Activated CD8-positive, alpha-beta T cell treated with anti-CD3 and anti-CD28 coated beads for 36 hours (primary cell): ENCODE measurements at regions not wholly inside any gene's neighbourhood (a gene's known extent, or its start where the extent isn't known, plus 50 kb on each side); places are given as distances from the start of the nearest gene placed in this dataset.

Experiments used
- ATAC-seq: fragments of 200-7000 bp; cut with Tn5 transposase; one replicate; pipeline ENCODE4 v1.10.0; 2021; ENCODE audit warnings: mild to moderate bottlenecking, moderate library complexity
- CTCF ChIA-PET: fragments of 350-600 bp; sonication (Branson Sonifier 250); formaldehyde crosslinking; loops from one replicate; lab custom pipeline; 2021; ENCODE audit warnings: antibody characterized with exemption; lab: Charles Lee
- POLR2A ChIA-PET: fragments of 350-600 bp; sonication (Branson Sonifier 250); formaldehyde crosslinking; loops from one replicate; lab custom pipeline; 2021; ENCODE audit warnings: antibody characterized with exemption; lab: Charles Lee
- DNase-seq: peaks from one replicate; pipeline ENCODE4 v3.0.0-alpha.2; 2020
- H3K27ac Mint-ChIP-seq: one replicate; pipeline ENCODE4 v1.8.0; 2021; ENCODE audit warnings: mild to moderate bottlenecking, mixed read lengths
- H3K27me3 Mint-ChIP-seq: one replicate; pipeline ENCODE4 v1.8.0; 2021; ENCODE audit warnings: mixed read lengths
- H3K36me3 Mint-ChIP-seq: one replicate; pipeline ENCODE4 v1.8.0; 2021; ENCODE audit warnings: low read depth, mixed read lengths
- H3K4me1 Mint-ChIP-seq: one replicate; pipeline ENCODE4 v1.8.0; 2021; ENCODE audit warnings: low read depth, mixed read lengths
- H3K4me3 Mint-ChIP-seq: one replicate; pipeline ENCODE4 v1.8.0; 2021; ENCODE audit warnings: mild to moderate bottlenecking, moderate library complexity, mixed read lengths
- H3K9me3 Mint-ChIP-seq: one replicate; pipeline ENCODE4 v1.8.0; 2021; ENCODE audit warnings: mixed read lengths
- CTCF ChIP-seq: fragments of 200-600 bp; IDR thresholded peaks from one replicate; pipeline ENCODE4 v1.8.0; 2022; ENCODE audit warnings: antibody characterized with exemption, mild to moderate bottlenecking
- intact Hi-C: fragments of 100-400 bp; cut with micrococcal nuclease; formaldehyde crosslinking; loops from one replicate; pipeline ENCODE4 v1.10.0; 2022

DNA sequence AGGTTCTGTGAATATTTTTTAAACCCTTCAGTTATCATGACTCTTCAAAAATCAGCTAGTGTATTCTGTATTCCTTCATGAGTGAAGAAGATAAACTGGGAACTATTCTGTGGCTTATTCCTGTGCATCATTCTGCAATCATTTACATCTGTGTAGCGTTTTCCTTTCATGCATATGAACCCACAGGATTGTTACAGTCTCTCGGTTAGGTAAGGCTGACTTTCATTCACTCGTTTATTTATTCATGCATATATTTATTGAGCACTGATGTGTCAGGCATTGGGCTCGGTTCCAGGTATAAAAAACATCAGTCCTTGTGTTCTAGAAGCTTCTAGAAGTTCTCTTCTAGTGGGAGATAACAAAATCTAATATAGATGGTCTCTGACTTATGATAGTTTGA is 318.4 kb downstream of the MAN2A1 start:
- Mint-ChIP-seq H3K27me3 (peaks cover 2% of the 10 kb centered on the region), H3K9me3 (peaks cover 7% of the 10 kb centered on the region), H3K27ac (no peak overlapping the region), H3K4me3 (no peak overlapping the region), H3K36me3 (peaks cover under 1% of the 10 kb centered on the region), H3K4me1 (no peaks in the 10 kb centered on the region)
- ChIA-PET CTCF (interaction anchor here (1.1 kb wide), 1 partner anchor 10 kb away, joined by 4 read pairs; no protein-coding TSS in a partner anchor), POLR2A (interaction anchor here (1.1 kb wide), 1 partner anchor 9 kb away, joined by 4 read pairs; no protein-coding TSS in a partner anchor)
- no peak for TF ChIP-seq CTCF
- DNase-seq (no peak), ATAC-seq (no peak)
- intact Hi-C loops: no loop called here

DNA sequence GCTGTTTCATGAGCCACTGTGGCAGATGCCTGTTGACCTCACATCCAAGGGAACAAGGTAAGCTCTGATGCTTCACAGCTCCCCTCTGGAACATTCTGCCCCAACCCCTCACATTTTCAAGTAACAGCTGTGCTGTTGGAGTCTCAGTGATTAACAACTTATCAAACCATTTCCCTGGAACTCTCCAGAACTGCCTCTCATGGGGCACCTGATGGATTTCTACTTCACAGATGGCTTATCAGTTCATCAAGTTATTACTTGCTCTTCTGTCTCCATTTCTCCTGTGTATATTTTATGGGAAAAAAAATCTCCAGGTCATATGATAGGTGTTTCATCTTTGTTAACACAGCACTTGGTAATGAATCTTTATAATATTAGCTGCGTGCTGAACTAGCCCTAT is 322.4 kb downstream of the MAN2A1 start:
- H3K4me1 Mint-ChIP-seq: no peaks in the 10 kb centered on the region
- TF ChIP-seq CTCF: no peak
- peaks cover 3% of the 10 kb centered on the region for H3K36me3 Mint-ChIP-seq
- no peak for DNase-seq
- no peak for ATAC-seq
- H3K27ac Mint-ChIP-seq: no peak overlapping the region
- H3K27me3 Mint-ChIP-seq: peaks cover 2% of the 10 kb centered on the region
- H3K4me3 Mint-ChIP-seq: no peak overlapping the region
- H3K9me3 Mint-ChIP-seq: no peaks in the 10 kb centered on the region
- ChIA-PET POLR2A (no interaction called here), CTCF (no interaction called here)
- intact Hi-C loops: no loop called here

DNA sequence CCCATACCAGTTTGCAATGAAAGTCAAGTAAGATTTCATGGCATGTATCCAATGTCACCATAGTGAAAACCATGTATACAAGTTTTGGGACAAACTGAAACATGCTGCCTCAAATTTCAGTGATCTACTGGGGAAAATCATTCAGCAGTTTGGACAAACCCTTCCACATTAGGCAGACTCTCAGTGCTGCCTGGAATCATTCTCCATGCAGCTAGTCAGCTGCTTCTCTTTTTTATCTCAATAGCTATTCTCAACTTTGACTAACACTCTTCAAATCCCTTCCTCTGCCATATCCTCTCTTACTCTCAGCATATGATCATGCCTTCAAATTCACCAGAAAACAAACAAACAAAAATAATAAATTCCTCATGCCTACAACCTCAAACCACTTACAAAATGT is 323.3 kb downstream of the MAN2A1 start:
- CTCF ChIA-PET: no interaction called here

DNA sequence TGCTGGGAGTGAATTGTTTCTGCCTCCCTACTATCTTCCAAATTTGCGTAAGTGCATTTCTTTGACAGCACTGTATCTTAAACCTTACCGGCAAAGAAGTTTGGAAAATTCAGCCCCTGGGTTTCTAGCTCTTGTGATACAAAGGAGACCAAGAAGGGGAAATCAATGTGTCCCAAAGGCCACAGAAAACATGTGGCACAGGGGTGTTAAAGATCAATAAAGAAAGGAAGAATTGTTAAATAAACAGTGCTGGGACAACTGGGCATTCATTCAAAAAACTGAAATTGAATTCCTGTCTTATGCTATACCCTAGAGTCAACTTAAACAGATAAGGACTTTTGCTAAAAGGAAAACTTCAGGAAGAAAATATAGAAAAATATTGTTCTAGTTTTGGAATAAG is 328.1 kb downstream of the MAN2A1 start:
- no peak overlapping the region for H3K4me3 Mint-ChIP-seq
- no peak overlapping the region for H3K27ac Mint-ChIP-seq
- TF ChIP-seq CTCF: no peak
- DNase-seq: no peak
- H3K9me3 Mint-ChIP-seq: no peaks in the 10 kb centered on the region
- intact Hi-C loops: no loop called here
- ChIA-PET CTCF (no interaction called here), POLR2A (interaction anchor here (1.5 kb wide), 1 partner anchor 10 kb away, joined by 4 read pairs; no protein-coding TSS in a partner anchor)
- H3K27me3 Mint-ChIP-seq: peaks cover under 1% of the 10 kb centered on the region
- H3K36me3 Mint-ChIP-seq: peaks cover 3% of the 10 kb centered on the region
- ATAC-seq: no peak
- no peaks in the 10 kb centered on the region for H3K4me1 Mint-ChIP-seq

More for the DNA sequence above, 323.3 kb downstream of the MAN2A1 start:
- Mint-ChIP-seq H3K4me1 (no peaks in the 10 kb centered on the region), H3K36me3 (peaks cover 3% of the 10 kb centered on the region), H3K9me3 (no peaks in the 10 kb centered on the region), H3K27me3 (peaks cover 2% of the 10 kb centered on the region), H3K4me3 (no peak overlapping the region), H3K27ac (no peak overlapping the region)
- TF ChIP-seq CTCF: no peak
- POLR2A ChIA-PET: no interaction called here
- intact Hi-C loops: no loop called here
- no peak for DNase-seq
- no peak for ATAC-seq

- Mint-ChIP-seq H3K36me3 (no peaks in the 10 kb centered on the region), H3K4me3 (no peak overlapping the region), H3K27ac (no peak overlapping the region), H3K4me1 (no peaks in the 10 kb centered on the region), H3K9me3 (no peaks in the 10 kb centered on the region), H3K27me3 (no peaks in the 10 kb centered on the region)
- no peak for TF ChIP-seq CTCF
- no peak for ATAC-seq
- intact Hi-C loops: no loop called here
- no peak for DNase-seq
- ChIA-PET CTCF (no interaction called here), POLR2A (no interaction called here)
Measured at GRCh38 chr5:110018509-110018908, 328.8 kb downstream of the MAN2A1 start.
